OCI-LY1 (cell line): ENCODE measurements at regions not wholly inside any gene's neighbourhood (a gene's known extent, or its start where the extent isn't known, plus 50 kb on each side); places are given as distances from the start of the nearest gene placed in this dataset.
A peak's percentile ranks its signal among the peaks of the same experiment; 100 is the strongest.

Source experiments
- CTCF ChIP-seq: fragments of 200-600 bp; sonication (generic), shearing (Covaris generic); IDR thresholded peaks from 2 replicates; pipeline ENCODE4 v1.5.1; 2017; ENCODE audit warnings: mild to moderate bottlenecking, antibody characterized with exemption, low read length, moderate library complexity, mixed read lengths
- EZH2 ChIP-seq: fragments of 200-600 bp; sonication (generic), shearing (Covaris generic); IDR thresholded peaks from 2 replicates; pipeline ENCODE4 v1.8.0; 2017; ENCODE audit warnings: borderline replicate concordance, mixed run types, mild to moderate bottlenecking, antibody characterized with exemption, low read length, moderate library complexity, mixed read lengths

GRCh38 chr6:134111062-134111677, 58.7 kb upstream of the SLC2A12 start:
- TF ChIP-seq CTCF: peak; percentile 94
- TF ChIP-seq EZH2: no peak
